GM23338 (cell line): ENCODE measurements at regions not wholly inside any gene's neighbourhood (a gene's known extent, or its start where the extent isn't known, plus 50 kb on each side); places are given as distances from the start of the nearest gene placed in this dataset.
"Not testable (repeated sequence)": the region's sequence is repeated elsewhere in the genome, so short reads cannot be mapped to it uniquely, and the experiment has no call there.

Experiments
- CTCF ChIP-seq, 2 experiments: fragments of 200-600 bp in 1 of 2; sonication (generic) in 1 of 2; conservative IDR thresholded peaks; 2 replicates each; pipeline versions ENCODE4 v1.5.1 to v1.6.1; 2016 to 2017; ENCODE audit warnings: antibody characterized with exemption in 2 of 2, low read depth in 2 of 2, mild to moderate bottlenecking in 2 of 2, moderate library complexity in 1 of 2
- ETS1 ChIP-seq: IDR thresholded peaks from 2 replicates; pipeline ENCODE4 v1.6.1; 2016; ENCODE audit warnings: antibody characterized with exemption
- EZH2 ChIP-seq: fragments of 200-600 bp; sonication (generic); IDR thresholded peaks from one replicate; pipeline ENCODE4 v1.8.0; 2017; ENCODE audit warnings: antibody characterized with exemption, mild to moderate bottlenecking, low read depth; ENCODE audit not compliant: unreplicated experiment
- EZH2phosphoT487 ChIP-seq: fragments of 200-600 bp; sonication (generic); IDR thresholded peaks from one replicate; pipeline ENCODE4 v1.8.1; 2018; ENCODE audit warnings: antibody characterized with exemption; ENCODE audit not compliant: unreplicated experiment
- POLR2AphosphoS5 ChIP-seq: IDR thresholded peaks from 2 replicates; pipeline ENCODE4 v1.6.1; 2016; ENCODE audit warnings: antibody characterized with exemption, low read depth
- REST ChIP-seq: IDR thresholded peaks from one replicate; pipeline ENCODE4 v1.6.1; 2018; ENCODE audit warnings: antibody characterized with exemption; ENCODE audit not compliant: unreplicated experiment
- STAT1 ChIP-seq: IDR thresholded peaks from one replicate; pipeline ENCODE4 v1.6.1; 2016; ENCODE audit warnings: antibody characterized with exemption; ENCODE audit not compliant: unreplicated experiment
- ZNF331 ChIP-seq: fragments of 250-450 bp; sonication (Bioruptor Pico); IDR thresholded peaks from 2 replicates; pipeline ENCODE4 v1.5.0; 2020; ENCODE audit warnings: low read depth, mild to moderate bottlenecking, moderate library complexity

- TF ChIP-seq EZH2; CTCF (conservative IDR thresholded peaks at IDR 0.05; ENCODE audit: low read depth in 2 of 2); POLR2AphosphoS5; ETS1; EZH2phosphoT487; ZNF331; REST; STAT1: not testable (repeated sequence)
Measured at GRCh38 chr22:44558671-44559070, 60.6 kb upstream of the RTL6 start.
